CD4-positive, alpha-beta T cell treated with Interleukin-17A for 1 hour (primary cell): ENCODE measurements at regions not wholly inside any gene's neighbourhood (a gene's known extent, or its start where the extent isn't known, plus 50 kb on each side); places are given as distances from the start of the nearest gene placed in this dataset.
A peak's percentile ranks its signal among the peaks of the same experiment; 100 is the strongest.

Experiments used
- DNase-seq: peaks from one replicate; pipeline ENCODE4 v3.0.0-alpha.2; 2020

GRCh38 chr2:168340931-168341330, 93.5 kb upstream of the STK39 start:
- no peak for DNase-seq

- no peak for DNase-seq
These were observed 96.2 kb upstream of the STK39 start for GRCh38 chr2:168343586-168343985.

- no peak for DNase-seq
These were observed 97.3 kb upstream of the STK39 start for GRCh38 chr2:168344706-168345105.

- DNase-seq, result no peak
These were observed 98.2 kb upstream of the STK39 start for GRCh38 chr2:168345601-168346000.

- peak; percentile 74 for DNase-seq
These were observed 99.5 kb upstream of the STK39 start for GRCh38 chr2:168346725-168347477.

GRCh38 chr2:168348076-168348475, 100.7 kb upstream of the STK39 start:
- no peak for DNase-seq

- DNase-seq, result no peak
These were observed 103.0 kb upstream of the STK39 start for GRCh38 chr2:168350380-168350779.

- DNase-seq, result no peak
These were observed 102.8 kb upstream of the CERS6 start for GRCh38 chr2:168353251-168353650.

- DNase-seq, result peak; percentile 6
These were observed 101.6 kb upstream of the CERS6 start for GRCh38 chr2:168354499-168354898.

- no peak for DNase-seq
These were observed 101.0 kb upstream of the CERS6 start for GRCh38 chr2:168355121-168355520.

GRCh38 chr2:168355779-168356476, 100.1 kb upstream of the CERS6 start:
- DNase-seq, result no peak

- no peak for DNase-seq
These were observed 99.6 kb upstream of the CERS6 start for GRCh38 chr2:168356477-168356835.

- no peak for DNase-seq
These were observed 98.1 kb upstream of the CERS6 start for GRCh38 chr2:168357797-168358472.

- DNase-seq, result no peak
These were observed 97.0 kb upstream of the CERS6 start for GRCh38 chr2:168359082-168359481.

GRCh38 chr2:168363347-168364092, 92.6 kb upstream of the CERS6 start:
- no peak for DNase-seq

GRCh38 chr2:168365094-168365621, 90.9 kb upstream of the CERS6 start:
- DNase-seq, result no peak

- no peak for DNase-seq
These were observed 87.0 kb upstream of the CERS6 start for GRCh38 chr2:168369031-168369430.

GRCh38 chr2:168371273-168372019, 84.6 kb upstream of the CERS6 start:
- peak; percentile 3 for DNase-seq

- no peak for DNase-seq
These were observed 82.6 kb upstream of the CERS6 start for GRCh38 chr2:168373468-168373867.

GRCh38 chr2:168375195-168375798, 80.8 kb upstream of the CERS6 start:
- DNase-seq, result peak; percentile 11

- DNase-seq, result peak; percentile 47
These were observed 77.0 kb upstream of the CERS6 start for GRCh38 chr2:168378960-168379669.
